Endothelial cell of umbilical vein (primary cell): ENCODE measurements at regions not wholly inside any gene's neighbourhood (a gene's known extent, or its start where the extent isn't known, plus 50 kb on each side); places are given as distances from the start of the nearest gene placed in this dataset.

Source experiments
- POLR2A ChIP-seq: IDR thresholded peaks from 2 replicates; pipeline ENCODE4 v1.6.1; 2012; ENCODE audit warnings: low read depth, mild to moderate bottlenecking, control low read depth, low read length
- TF ChIP-seq, protein P1 (sequence below), 2 donors: IDR thresholded peaks; 1 replicate in 1 of 2; 2 replicates in 1 of 2; pipeline ENCODE4 v1.5.1; 2011; ENCODE audit warnings: low read length in 2 of 2, mild to moderate bottlenecking in 2 of 2, moderate library complexity in 2 of 2, control low read depth in 1 of 2, inconsistent platforms in 1 of 2, low read depth in 1 of 2; ENCODE audit not compliant: insufficient read depth in 1 of 2; ENCODE audit errors: extremely low read depth in 1 of 2

DNA sequence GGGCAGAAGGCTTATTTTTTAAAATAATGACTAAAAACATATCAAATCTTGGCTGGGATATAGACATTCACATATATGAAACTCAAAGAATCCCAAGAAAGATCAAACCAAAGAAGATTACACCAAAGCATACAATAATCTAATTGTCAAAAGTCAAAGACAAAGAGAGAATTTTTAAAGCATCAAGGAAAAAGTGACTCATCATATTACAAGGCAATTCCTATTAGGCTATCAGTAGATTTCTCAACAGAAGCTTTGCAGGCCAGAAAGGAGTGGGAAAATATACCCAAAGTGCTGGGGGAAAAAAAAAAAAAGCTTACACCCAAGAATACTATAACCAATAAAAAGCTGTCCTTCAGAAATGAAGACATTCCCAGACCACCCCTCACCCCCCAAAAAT is 375.6 kb downstream of the BRINP2 start:
- TF ChIP-seq POLR2A, result no peak
- TF ChIP-seq, protein P1, sequence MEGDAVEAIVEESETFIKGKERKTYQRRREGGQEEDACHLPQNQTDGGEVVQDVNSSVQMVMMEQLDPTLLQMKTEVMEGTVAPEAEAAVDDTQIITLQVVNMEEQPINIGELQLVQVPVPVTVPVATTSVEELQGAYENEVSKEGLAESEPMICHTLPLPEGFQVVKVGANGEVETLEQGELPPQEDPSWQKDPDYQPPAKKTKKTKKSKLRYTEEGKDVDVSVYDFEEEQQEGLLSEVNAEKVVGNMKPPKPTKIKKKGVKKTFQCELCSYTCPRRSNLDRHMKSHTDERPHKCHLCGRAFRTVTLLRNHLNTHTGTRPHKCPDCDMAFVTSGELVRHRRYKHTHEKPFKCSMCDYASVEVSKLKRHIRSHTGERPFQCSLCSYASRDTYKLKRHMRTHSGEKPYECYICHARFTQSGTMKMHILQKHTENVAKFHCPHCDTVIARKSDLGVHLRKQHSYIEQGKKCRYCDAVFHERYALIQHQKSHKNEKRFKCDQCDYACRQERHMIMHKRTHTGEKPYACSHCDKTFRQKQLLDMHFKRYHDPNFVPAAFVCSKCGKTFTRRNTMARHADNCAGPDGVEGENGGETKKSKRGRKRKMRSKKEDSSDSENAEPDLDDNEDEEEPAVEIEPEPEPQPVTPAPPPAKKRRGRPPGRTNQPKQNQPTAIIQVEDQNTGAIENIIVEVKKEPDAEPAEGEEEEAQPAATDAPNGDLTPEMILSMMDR (IDR thresholded peaks at IDR 0.05; ENCODE audit: extremely low read depth in 1 of 2, insufficient read depth in 1 of 2, low read depth in 1 of 2, low read length in 2 of 2), result no peak
